ENCODE measurements at regions not wholly inside any gene's neighbourhood (a gene's known extent, or its start where the extent isn't known, plus 50 kb on each side); places are given as distances from the start of the nearest gene placed in this dataset.

- Histone ChIP-seq H3K36me3 (no peaks in the 10 kb centered on the region), H3K4me1 (no peaks in the 10 kb centered on the region), H3K4me3 (no peak overlapping the region), H3K9me3 (no peaks in the 10 kb centered on the region), H3K27ac (no peak overlapping the region), H3K27me3 (no peaks in the 10 kb centered on the region)
- no peak for TF ChIP-seq CTCF (IDR thresholded peaks at IDR 0.05)
- no peak for TF ChIP-seq POLR2A (IDR thresholded peaks at IDR 0.05)
- ATAC-seq (no peak), DNase-seq (no peak)
- intact Hi-C loops (cut with DNase I) = no loop called here
- 27% methylated on average over 4 of the region's 4 CpGs for WGBS (ENCODE audit: insufficient coverage, low coverage, low lambda C conversion rate, missing lambda C conversion rate)
These were observed 301.9 kb downstream of the TLL1 start for GRCh38 chr4:166174717-166175490.

- intact Hi-C loops (cut with DNase I) = no loop called here
- WGBS (ENCODE audit: insufficient coverage, low coverage, low lambda C conversion rate, missing lambda C conversion rate) = 45% methylated on average over 2 of the region's 2 CpGs
- ATAC-seq = no peak
These were observed 309.1 kb downstream of the TLL1 start for GRCh38 chr4:166182145-166182544.

GRCh38 chr4:166195101-166195500, 322.1 kb downstream of the TLL1 start:
- no peak for ATAC-seq
- no peak for TF ChIP-seq CTCF (IDR thresholded peaks at IDR 0.05)
- no peak for TF ChIP-seq POLR2A (IDR thresholded peaks at IDR 0.05)
- no peaks in the 10 kb centered on the region for H3K9me3 ChIP-seq

More at GRCh38 chr4:166182145-166182544, 309.1 kb downstream of the TLL1 start:
- H3K36me3 ChIP-seq = no peaks in the 10 kb centered on the region
- TF ChIP-seq CTCF (IDR thresholded peaks at IDR 0.05) (no peak), POLR2A (IDR thresholded peaks at IDR 0.05) (no peak)
- no peak overlapping the region for H3K27ac ChIP-seq
- no peak for DNase-seq
- H3K4me3 ChIP-seq = no peak overlapping the region
- H3K4me1 ChIP-seq = no peaks in the 10 kb centered on the region
- no peaks in the 10 kb centered on the region for H3K27me3 ChIP-seq
- no peaks in the 10 kb centered on the region for H3K9me3 ChIP-seq

GRCh38 chr4:166197166-166197565, 324.1 kb downstream of the TLL1 start:
- WGBS (ENCODE audit: insufficient coverage, low coverage, low lambda C conversion rate, missing lambda C conversion rate) = 58% methylated on average over 3 of the region's 3 CpGs
- H3K27ac ChIP-seq = no peak overlapping the region
- H3K36me3 ChIP-seq = no peaks in the 10 kb centered on the region
- TF ChIP-seq POLR2A (IDR thresholded peaks at IDR 0.05) (no peak), CTCF (IDR thresholded peaks at IDR 0.05) (no peak)
- H3K9me3 ChIP-seq = no peaks in the 10 kb centered on the region
- intact Hi-C loops (cut with DNase I) = no loop called here
- H3K4me1 ChIP-seq = no peaks in the 10 kb centered on the region
- H3K27me3 ChIP-seq = no peaks in the 10 kb centered on the region
- no peak overlapping the region for H3K4me3 ChIP-seq
- ATAC-seq (no peak), DNase-seq (no peak)

More at GRCh38 chr4:166195101-166195500, 322.1 kb downstream of the TLL1 start:
- DNase-seq = no peak
- Histone ChIP-seq H3K4me3 (no peak overlapping the region), H3K36me3 (no peaks in the 10 kb centered on the region), H3K27ac (no peak overlapping the region), H3K4me1 (no peaks in the 10 kb centered on the region), H3K27me3 (no peaks in the 10 kb centered on the region)
- intact Hi-C loops (cut with DNase I) = no loop called here
